ENCODE measurements at regions not wholly inside any gene's neighbourhood (a gene's known extent, or its start where the extent isn't known, plus 50 kb on each side); places are given as distances from the start of the nearest gene placed in this dataset.

GRCh38 chr9:119003882-119004617 lies 365.2 kb downstream of the BRINP1 start:
- DNase-seq (ENCODE audit: low read depth, low spot score): no peak

GRCh38 chr9:119004618-119004990 lies 364.6 kb downstream of the BRINP1 start:
- DNase-seq (ENCODE audit: low read depth, low spot score): no peak

- no peak for DNase-seq (ENCODE audit: low read depth, low spot score)
These were observed 364.1 kb downstream of the BRINP1 start for GRCh38 chr9:119005162-119005561.

- no peak for DNase-seq (ENCODE audit: low read depth, low spot score)
These were observed 360.0 kb downstream of the BRINP1 start for GRCh38 chr9:119009249-119009648.

GRCh38 chr9:119020284-119020683 lies 349.0 kb downstream of the BRINP1 start:
- no peak for DNase-seq (ENCODE audit: low read depth, low spot score)

GRCh38 chr9:119020730-119021333 lies 348.4 kb downstream of the BRINP1 start:
- DNase-seq (ENCODE audit: low read depth, low spot score): no peak

GRCh38 chr9:119026120-119026519 lies 343.1 kb downstream of the BRINP1 start:
- no peak for DNase-seq (ENCODE audit: low read depth, low spot score)

GRCh38 chr9:119027901-119028699 lies 341.1 kb downstream of the BRINP1 start:
- DNase-seq (ENCODE audit: low read depth, low spot score): no peak

- no peak for DNase-seq (ENCODE audit: low read depth, low spot score)
These were observed 339.3 kb downstream of the BRINP1 start for GRCh38 chr9:119029886-119030285.

GRCh38 chr9:119033596-119033995 lies 335.6 kb downstream of the BRINP1 start:
- no peak for DNase-seq (ENCODE audit: low read depth, low spot score)

GRCh38 chr9:119036969-119037368 lies 332.3 kb downstream of the BRINP1 start:
- no peak for DNase-seq (ENCODE audit: low read depth, low spot score)

- DNase-seq (ENCODE audit: low read depth, low spot score): no peak
These were observed 325.2 kb downstream of the BRINP1 start for GRCh38 chr9:119043996-119044395.

GRCh38 chr9:119044806-119045205 lies 324.4 kb downstream of the BRINP1 start:
- DNase-seq (ENCODE audit: low read depth, low spot score): no peak

- DNase-seq (ENCODE audit: low read depth, low spot score): no peak
These were observed 321.5 kb downstream of the BRINP1 start for GRCh38 chr9:119047513-119048307.

GRCh38 chr9:119050281-119050680 lies 319.0 kb downstream of the BRINP1 start:
- DNase-seq (ENCODE audit: low read depth, low spot score): no peak

- no peak for DNase-seq (ENCODE audit: low read depth, low spot score)
These were observed 316.8 kb downstream of the BRINP1 start for GRCh38 chr9:119052339-119053030.

- no peak for DNase-seq (ENCODE audit: low read depth, low spot score)
These were observed 316.2 kb downstream of the BRINP1 start for GRCh38 chr9:119053070-119053469.

- DNase-seq (ENCODE audit: low read depth, low spot score): no peak
These were observed 308.4 kb downstream of the BRINP1 start for GRCh38 chr9:119060629-119061385.

- no peak for DNase-seq (ENCODE audit: low read depth, low spot score)
These were observed 297.6 kb downstream of the BRINP1 start for GRCh38 chr9:119071636-119072035.

- DNase-seq (ENCODE audit: low read depth, low spot score): no peak
These were observed 295.2 kb downstream of the BRINP1 start for GRCh38 chr9:119074017-119074416.

Measured in brain pericyte (primary cell).